Right lobe of liver (tissue), 4 donors: ENCODE measurements at regions not wholly inside any gene's neighbourhood (a gene's known extent, or its start where the extent isn't known, plus 50 kb on each side); places are given as distances from the start of the nearest gene placed in this dataset.

Source experiments
- CTCF ChIP-seq, 4 donors: fragments of 200-600 bp in 3 of 4; fragments of 450-650 bp in 1 of 4; IDR thresholded peaks; one replicate each; pipeline versions ENCODE4 v1.5.1 to v1.8.0; 2016 to 2022; ENCODE audit warnings: antibody characterized with exemption in 4 of 4, mild to moderate bottlenecking in 2 of 4
- POLR2A ChIP-seq: fragments of 450-650 bp; IDR thresholded peaks from one replicate; pipeline ENCODE4 v1.6.1; 2017; ENCODE audit warnings: antibody characterized with exemption, mild to moderate bottlenecking
- donor health status: DM: no; HTN: no; CAD: no.
- donor health status: DM: no; HTN: no; CAD: no.
- donor health status: DM: no; HTN: yes; CAD: no.

GRCh38 chr4:27791640-27792039, 931.0 kb downstream of the STIM2 start:
- TF ChIP-seq CTCF (IDR thresholded peaks at IDR 0.05) (no peak), POLR2A (no peak)
